Sigmoid colon (tissue), 4 donors: ENCODE measurements at regions not wholly inside any gene's neighbourhood (a gene's known extent, or its start where the extent isn't known, plus 50 kb on each side); places are given as distances from the start of the nearest gene placed in this dataset.

Experiments
- CTCF ChIP-seq, 4 experiments: fragments of 450-650 bp in 3 of 4; fragments of 200-600 bp in 1 of 4; IDR thresholded peaks; one replicate each; pipeline ENCODE4 v1.5.1; 2016 to 2019; ENCODE audit warnings: antibody characterized with exemption in 4 of 4, mild to moderate bottlenecking in 3 of 4, moderate library complexity in 2 of 4
- POLR2AphosphoS5 ChIP-seq, 4 donors: sonication (generic); formaldehyde crosslinking; IDR thresholded peaks; one replicate each; pipeline ENCODE4 v1.6.1; 2017; ENCODE audit warnings: antibody characterized with exemption in 4 of 4

GRCh38 chr12:127121494-127122084 lies 1145.4 kb upstream of the TMEM132C start:
- TF ChIP-seq CTCF (IDR thresholded peaks at IDR 0.05) (no peak), POLR2AphosphoS5 (IDR thresholded peaks at IDR 0.05) (no peak)
